Osteocyte (in vitro differentiated cells): ENCODE measurements at regions not wholly inside any gene's neighbourhood (a gene's known extent, or its start where the extent isn't known, plus 50 kb on each side); places are given as distances from the start of the nearest gene placed in this dataset.

Source experiments
- DNase-seq: peaks from one replicate; pipeline ENCODE4 v3.0.0; 2021; ENCODE audit warnings: mixed read lengths; ENCODE audit not compliant: unreplicated experiment; ENCODE audit errors: extremely low spot score
- H3K27ac Mint-ChIP-seq: one replicate; pipeline ENCODE4 v1.8.0; 2021; ENCODE audit warnings: mild to moderate bottlenecking, mixed read lengths; ENCODE audit not compliant: unreplicated experiment
- H3K27me3 Mint-ChIP-seq: one replicate; pipeline ENCODE4 v1.8.0; 2021; ENCODE audit warnings: mixed read lengths; ENCODE audit not compliant: unreplicated experiment
- H3K36me3 Mint-ChIP-seq: one replicate; pipeline ENCODE4 v1.8.0; 2021; ENCODE audit warnings: mixed read lengths; ENCODE audit not compliant: unreplicated experiment
- H3K4me1 Mint-ChIP-seq: one replicate; pipeline ENCODE4 v1.8.0; 2021; ENCODE audit warnings: mixed read lengths; ENCODE audit not compliant: unreplicated experiment
- H3K4me3 Mint-ChIP-seq: one replicate; pipeline ENCODE4 v1.8.0; 2021; ENCODE audit warnings: mild to moderate bottlenecking, moderate library complexity, mixed read lengths; ENCODE audit not compliant: unreplicated experiment
- H3K9me3 Mint-ChIP-seq: one replicate; pipeline ENCODE4 v1.8.0; 2021; ENCODE audit warnings: mixed read lengths; ENCODE audit not compliant: unreplicated experiment
- CTCF ChIP-seq: fragments of 200-600 bp; sonication (generic); IDR thresholded peaks from 2 replicates; pipeline ENCODE4 v1.5.0; 2021; ENCODE audit warnings: antibody characterized with exemption, mild to moderate bottlenecking, moderate library complexity

GRCh38 chr6:159435701-159436100, 257.3 kb downstream of the SOD2 start:
- Mint-ChIP-seq H3K27me3 (no peaks in the 10 kb centered on the region), H3K4me1 (no peaks in the 10 kb centered on the region), H3K36me3 (no peaks in the 10 kb centered on the region), H3K4me3 (no peak overlapping the region), H3K27ac (no peak overlapping the region), H3K9me3 (peaks cover 24% of the 10 kb centered on the region)
- no peak for TF ChIP-seq CTCF
- no peak for DNase-seq

GRCh38 chr6:159434410-159434809, 258.6 kb downstream of the SOD2 start:
- no peaks in the 10 kb centered on the region for H3K27me3 Mint-ChIP-seq
- H3K4me1 Mint-ChIP-seq: no peaks in the 10 kb centered on the region
- no peak overlapping the region for H3K27ac Mint-ChIP-seq
- peaks cover 24% of the 10 kb centered on the region for H3K9me3 Mint-ChIP-seq
- no peaks in the 10 kb centered on the region for H3K36me3 Mint-ChIP-seq
- TF ChIP-seq CTCF: no peak
- no peak overlapping the region for H3K4me3 Mint-ChIP-seq
- DNase-seq: no peak

GRCh38 chr6:159433550-159433949, 259.5 kb downstream of the SOD2 start:
- TF ChIP-seq CTCF: no peak
- Mint-ChIP-seq H3K4me3 (no peak overlapping the region), H3K9me3 (peaks cover 24% of the 10 kb centered on the region), H3K36me3 (no peaks in the 10 kb centered on the region), H3K4me1 (no peaks in the 10 kb centered on the region), H3K27me3 (no peaks in the 10 kb centered on the region), H3K27ac (no peak overlapping the region)
- no peak for DNase-seq

- no peak for TF ChIP-seq CTCF
- no peaks in the 10 kb centered on the region for H3K36me3 Mint-ChIP-seq
- H3K4me3 Mint-ChIP-seq: no peak overlapping the region
- no peaks in the 10 kb centered on the region for H3K27me3 Mint-ChIP-seq
- peaks cover 17% of the 10 kb centered on the region for H3K9me3 Mint-ChIP-seq
- no peak overlapping the region for H3K27ac Mint-ChIP-seq
- no peak for DNase-seq
- no peaks in the 10 kb centered on the region for H3K4me1 Mint-ChIP-seq
Measured at GRCh38 chr6:159431750-159432149, 261.3 kb downstream of the SOD2 start.

GRCh38 chr6:159430323-159430722, 261.1 kb downstream of the FNDC1 start:
- no peak for DNase-seq
- peaks cover 16% of the 10 kb centered on the region for H3K9me3 Mint-ChIP-seq

More at GRCh38 chr6:159430323-159430722, 261.1 kb downstream of the FNDC1 start:
- no peaks in the 10 kb centered on the region for H3K36me3 Mint-ChIP-seq
- no peak overlapping the region for H3K4me3 Mint-ChIP-seq
- no peak for TF ChIP-seq CTCF
- H3K27me3 Mint-ChIP-seq: no peaks in the 10 kb centered on the region
- no peaks in the 10 kb centered on the region for H3K4me1 Mint-ChIP-seq
- no peak overlapping the region for H3K27ac Mint-ChIP-seq
